Smooth muscle cell (in vitro differentiated cells): ENCODE measurements at regions not wholly inside any gene's neighbourhood (a gene's known extent, or its start where the extent isn't known, plus 50 kb on each side); places are given as distances from the start of the nearest gene placed in this dataset.

ENCODE experiments used
- DNase-seq: peaks from one replicate; lab custom pipeline; 2025; ENCODE audit not compliant: unreplicated experiment; lab: John Stamatoyannopoulos, UW
- H2AFZ ChIP-seq: fragments of 200-600 bp; sonication (generic); 2 replicates; pipeline ENCODE4 v1.6.0; 2016; ENCODE audit warnings: antibody characterized with exemption, low read depth, mild to moderate bottlenecking
- H3F3A ChIP-seq: fragments of 200-600 bp; sonication (generic); 2 replicates; pipeline ENCODE4 v1.6.0; 2017; ENCODE audit warnings: antibody characterized with exemption, low read depth
- H3K27ac ChIP-seq: fragments of 200-600 bp; sonication (generic); 2 replicates; pipeline ENCODE4 v1.5.1; 2016; ENCODE audit warnings: low read depth, mild to moderate bottlenecking
- H3K27me3 ChIP-seq: fragments of 200-600 bp; sonication (generic); 2 replicates; pipeline ENCODE4 v1.6.1; 2016; ENCODE audit warnings: low read depth, mild to moderate bottlenecking
- H3K36me3 ChIP-seq: fragments of 200-600 bp; sonication (generic); 2 replicates; pipeline ENCODE4 v1.5.1; 2016; ENCODE audit warnings: low read depth
- H3K4me1 ChIP-seq: fragments of 200-600 bp; sonication (generic); 2 replicates; pipeline ENCODE4 v1.5.1; 2016; ENCODE audit warnings: low read depth
- H3K4me2 ChIP-seq: fragments of 200-600 bp; sonication (generic); 2 replicates; pipeline ENCODE4 v1.6.0; 2016; ENCODE audit warnings: mild to moderate bottlenecking
- H3K4me3 ChIP-seq: fragments of 200-600 bp; sonication (generic); 2 replicates; pipeline ENCODE4 v1.5.1; 2016; ENCODE audit warnings: mild to moderate bottlenecking
- H3K79me2 ChIP-seq: fragments of 200-600 bp; sonication (generic); 2 replicates; pipeline ENCODE4 v1.6.0; 2016; ENCODE audit warnings: low read depth, mild to moderate bottlenecking
- H3K9ac ChIP-seq: fragments of 200-600 bp; sonication (generic); 2 replicates; pipeline ENCODE4 v1.6.0; 2016; ENCODE audit warnings: low read depth
- H3K9me3 ChIP-seq: fragments of 200-600 bp; sonication (generic); replicated peaks from 2 replicates; pipeline ENCODE4 v1.5.1; 2016; ENCODE audit warnings: low read depth
- H4K20me1 ChIP-seq: fragments of 200-600 bp; sonication (generic); 2 replicates; pipeline ENCODE4 v1.6.0; 2016; ENCODE audit warnings: low read depth
- CTCF ChIP-seq: fragments of 200-600 bp; sonication (generic); IDR thresholded peaks from 2 replicates; pipeline ENCODE4 v1.5.1; 2017; ENCODE audit warnings: borderline replicate concordance, mild to moderate bottlenecking, antibody characterized with exemption; ENCODE audit not compliant: insufficient read depth, poor library complexity, severe bottlenecking
- WGBS: methylation state at CpG from one replicate; pipeline ENCODE4 v1.1.7; 2016; ENCODE audit warnings: low lambda C conversion rate; 5-methylcytosine and 5-hydroxymethylcytosine counted together

DNA sequence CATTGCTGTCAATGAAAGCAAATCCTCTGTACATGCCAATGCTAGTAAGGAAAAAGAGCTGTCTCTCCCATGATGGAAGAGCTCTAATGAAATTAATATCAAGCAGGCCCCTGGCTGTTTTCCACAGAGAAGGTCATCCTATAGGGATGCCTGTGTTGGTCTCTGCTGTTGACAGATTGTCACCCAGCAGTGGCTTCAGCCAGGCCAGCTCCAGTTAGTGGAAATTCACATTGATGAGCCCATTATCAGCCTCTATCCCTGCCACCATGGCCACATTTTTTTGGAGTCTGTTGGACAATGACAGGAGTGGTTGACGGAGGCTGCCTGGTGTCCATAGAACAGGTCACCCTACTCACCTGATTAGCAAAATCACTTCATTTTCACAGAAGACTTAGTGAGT, 104.3 kb downstream of the GGTLC2 start:
- Histone ChIP-seq H3K4me1 (no peaks in the 10 kb centered on the region), H3K4me3 (no peak overlapping the region), H3K79me2 (no peaks in the 10 kb centered on the region), H3K9me3 (no peaks in the 10 kb centered on the region), H2AFZ (no peak overlapping the region), H3F3A (no peaks in the 10 kb centered on the region), H3K27me3 (peaks cover 22% of the 10 kb centered on the region), H3K27ac (no peak overlapping the region), H3K36me3 (no peaks in the 10 kb centered on the region), H3K9ac (no peak overlapping the region), H4K20me1 (no peaks in the 10 kb centered on the region), H3K4me2 (no peak overlapping the region)
- WGBS, result 100% methylated on average over 1 of the region's 1 CpG
- no peak for DNase-seq
- TF ChIP-seq CTCF, result no peak

DNA sequence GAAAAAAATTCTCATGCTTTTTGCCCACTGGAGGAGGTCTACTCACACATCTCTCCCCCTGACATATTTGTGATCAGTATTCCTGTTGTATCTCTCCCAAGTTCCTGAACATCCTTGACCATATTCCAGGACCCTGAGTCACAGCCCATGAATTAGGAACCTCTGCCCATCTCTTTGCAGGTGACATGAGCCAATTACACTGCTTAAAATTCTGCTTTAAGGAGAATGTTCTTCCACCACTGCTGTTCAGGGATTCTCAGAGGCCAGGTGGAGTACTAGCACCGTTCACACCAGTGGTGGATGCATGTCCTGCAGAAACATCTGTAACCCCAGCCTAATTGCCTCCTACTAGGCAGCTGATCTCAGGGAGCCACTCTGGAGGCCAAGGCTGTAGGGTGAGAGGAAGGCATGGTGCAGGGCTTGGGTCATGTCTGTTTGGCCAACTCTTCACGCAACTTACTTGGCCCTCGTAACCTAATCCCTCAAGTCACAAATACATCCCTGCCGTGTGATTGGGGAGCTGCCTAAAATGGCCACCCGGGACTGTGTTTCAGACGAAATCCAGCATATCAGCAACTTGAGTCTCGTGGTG, 104.8 kb downstream of the GGTLC2 start:
- no peaks in the 10 kb centered on the region for H3F3A ChIP-seq

GRCh38 chr22:22750335-22751042, 106.1 kb downstream of the GGTLC2 start:
- no peak overlapping the region for H3K4me2 ChIP-seq
- H3F3A ChIP-seq, result no peaks in the 10 kb centered on the region
- no peak for TF ChIP-seq CTCF
- H3K27ac ChIP-seq, result no peak overlapping the region
- no peaks in the 10 kb centered on the region for H3K4me1 ChIP-seq
- no peak overlapping the region for H3K4me3 ChIP-seq
- H3K27me3 ChIP-seq, result peaks cover 8% of the 10 kb centered on the region
- no peaks in the 10 kb centered on the region for H3K79me2 ChIP-seq
- no peak for DNase-seq
- no peaks in the 10 kb centered on the region for H3K9me3 ChIP-seq
- no peaks in the 10 kb centered on the region for H3K36me3 ChIP-seq
- no peak overlapping the region for H2AFZ ChIP-seq
- WGBS, result 70% methylated on average over 6 of the region's 6 CpGs
- no peak overlapping the region for H3K9ac ChIP-seq
- H4K20me1 ChIP-seq, result no peaks in the 10 kb centered on the region

More for the DNA sequence above, 104.8 kb downstream of the GGTLC2 start:
- peaks cover 17% of the 10 kb centered on the region for H3K27me3 ChIP-seq
- H3K4me3 ChIP-seq, result no peak overlapping the region
- H4K20me1 ChIP-seq, result no peaks in the 10 kb centered on the region
- no peaks in the 10 kb centered on the region for H3K9me3 ChIP-seq
- WGBS, result 59% methylated on average over 7 of the region's 7 CpGs
- H3K79me2 ChIP-seq, result no peaks in the 10 kb centered on the region
- no peak overlapping the region for H3K4me2 ChIP-seq
- H3K4me1 ChIP-seq, result no peaks in the 10 kb centered on the region
- no peak for DNase-seq
- H3K36me3 ChIP-seq, result no peaks in the 10 kb centered on the region
- no peak overlapping the region for H3K27ac ChIP-seq
- H3K9ac ChIP-seq, result no peak overlapping the region
- no peak for TF ChIP-seq CTCF
- no peak overlapping the region for H2AFZ ChIP-seq
